ENCODE measurements at regions not wholly inside any gene's neighbourhood (a gene's known extent, or its start where the extent isn't known, plus 50 kb on each side); places are given as distances from the start of the nearest gene placed in this dataset.

- BruUV-seq (replicated peaks) = no TSS peak
- WGBS (ENCODE audit: insufficient coverage, low coverage, missing lambda C conversion rate) = 6% methylated on average over 3 of the region's 3 CpGs
- FAIRE-seq (no peak), DNase-seq (ENCODE audit: extremely low read depth in 1 of 4, low spot score in 3 of 4) (no peak), ATAC-seq (no peak)
- Histone ChIP-seq H3K79me2 (ENCODE audit: control insufficient read depth, insufficient read depth, low read length) (no peaks in the 10 kb centered on the region), H2AFZ (ENCODE audit: low read depth, low read length) (no peak overlapping the region), H3K4me3 (no peak overlapping the region), H4K20me1 (replicated peaks; ENCODE audit: control insufficient read depth, insufficient read depth, low read length) (no peaks in the 10 kb centered on the region), H3K9me3 (replicated peaks; ENCODE audit: control insufficient read depth, insufficient read depth, low read depth, low read length) (no peaks in the 10 kb centered on the region), H3K4me1 (replicated peaks in 1 of 2; ENCODE audit: control insufficient read depth in 2 of 2, insufficient read depth in 2 of 2, low read length in 2 of 2) (no peaks in the 10 kb centered on the region), H3K9ac (ENCODE audit: insufficient read depth in 1 of 2, low read depth in 2 of 2, low read length in 2 of 2) (no peak overlapping the region), H3K9me1 (ENCODE audit: control insufficient read depth, insufficient read depth, low read length) (no peaks in the 10 kb centered on the region), H3K36me3 (ENCODE audit: control insufficient read depth, insufficient read depth, low read length) (no peaks in the 10 kb centered on the region), H3K27ac (ENCODE audit: extremely low read depth, low read depth, low read length) (no peak overlapping the region), H3K4me2 (ENCODE audit: insufficient read depth, low read length) (no peak overlapping the region), H3K27me3 (ENCODE audit: control insufficient read depth in 2 of 2, insufficient read depth in 2 of 2, low read length in 2 of 2) (no peaks in the 10 kb centered on the region)
- no peak for TF ChIP-seq FOXK1 (CRISPR knock-in tag; IDR thresholded peaks at IDR 0.05; ENCODE audit: borderline replicate concordance)
- no peak for TF ChIP-seq HDAC3 (IDR thresholded peaks at IDR 0.05; ENCODE audit: borderline replicate concordance, partially characterized antibody)
- TF ChIP-seq RERE (CRISPR knock-in tag; IDR thresholded peaks at IDR 0.05; ENCODE audit: borderline replicate concordance) = no peak
- no peak for TF ChIP-seq MCM2 (IDR thresholded peaks at IDR 0.05; ENCODE audit: low read depth)
- TF ChIP-seq ARNT (IDR thresholded peaks at IDR 0.05) = no peak
- TF ChIP-seq SIRT6 (IDR thresholded peaks at IDR 0.05; ENCODE audit: low read depth, low read length) = no peak
- TF ChIP-seq SP2 (IDR thresholded peaks at IDR 0.05; ENCODE audit: extremely low read depth, low read depth, low read length, poor library complexity, severe bottlenecking) = no peak
- TF ChIP-seq MAZ (CRISPR knock-in tag; conservative IDR thresholded peaks at IDR 0.05 in 1 of 2, IDR thresholded peaks at IDR 0.05 in 1 of 2) = no peak
- TF ChIP-seq, protein P1, sequence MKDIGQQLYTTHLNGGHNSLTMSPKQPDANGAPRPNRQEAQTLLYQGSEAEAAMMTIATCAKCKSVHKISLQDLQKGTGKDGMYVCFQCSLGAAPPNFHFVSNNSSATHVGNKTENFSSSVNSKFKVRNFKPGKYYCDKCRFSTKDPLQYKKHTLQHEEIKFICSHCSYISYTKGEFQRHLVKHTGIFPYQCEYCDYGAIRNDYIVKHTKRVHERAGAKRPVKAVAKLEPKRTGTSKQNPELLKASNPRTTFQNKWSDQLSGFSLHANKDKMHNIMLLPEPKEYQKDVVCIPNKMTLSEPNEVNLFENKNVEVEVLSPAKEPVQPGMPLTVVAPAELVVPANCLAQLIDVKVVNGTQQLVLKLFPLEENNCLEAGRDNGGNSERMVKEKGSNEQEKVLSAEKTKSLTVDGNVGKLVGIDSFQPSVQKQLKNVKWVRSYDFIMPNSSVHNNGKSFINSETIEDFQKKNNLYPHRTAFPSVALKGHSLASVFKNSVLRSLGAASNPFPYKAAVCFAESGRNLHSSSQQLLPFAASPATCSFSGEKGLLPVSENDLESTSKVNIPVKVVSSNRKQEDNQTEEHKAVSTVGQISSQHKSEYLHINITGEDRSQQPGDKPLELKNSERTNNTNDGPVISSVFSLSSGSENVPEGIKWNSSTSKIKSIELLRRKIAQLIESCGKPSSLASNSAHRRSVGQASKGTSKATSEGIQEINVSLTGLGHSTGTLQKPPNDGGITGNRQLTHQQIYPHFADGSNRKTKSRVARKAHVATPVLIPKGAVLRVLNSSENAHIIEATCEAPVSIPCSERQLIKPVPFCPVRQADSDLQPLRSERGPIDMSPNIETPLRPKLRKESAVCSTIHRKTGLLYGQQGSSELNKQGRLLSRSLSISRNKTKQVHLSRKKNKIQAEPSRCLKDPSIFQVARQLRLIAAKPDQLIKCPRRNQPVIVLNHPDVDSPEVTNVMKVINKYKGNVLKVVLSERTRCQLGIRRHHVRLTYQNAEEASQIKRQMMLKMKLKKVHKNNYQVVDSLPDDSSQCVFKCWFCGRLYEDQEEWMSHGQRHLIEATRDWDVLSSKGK (CRISPR knock-in tag; IDR thresholded peaks at IDR 0.05) = no peak
- TF ChIP-seq, protein P2, sequence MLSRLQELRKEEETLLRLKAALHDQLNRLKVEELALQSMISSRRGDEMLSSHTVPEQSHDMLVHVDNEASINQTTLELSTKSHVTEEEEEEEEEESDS (CRISPR knock-in tag; IDR thresholded peaks at IDR 0.05) = no peak
- no peak for TF ChIP-seq THAP7 (CRISPR knock-in tag; IDR thresholded peaks at IDR 0.05)
- intact Hi-C loops (cut with micrococcal nuclease) = no loop called here
- ChIA-PET CTCF (ENCODE audit: low intra/inter-chr PET ratio) (no interaction called here), POLR2A (interaction anchor here (0.9 kb wide), 1 partner anchor 9 kb away, joined by 3 read pairs; no protein-coding TSS in a partner anchor)
- in situ Hi-C loops (cut with MboI) = no loop called here
These were observed 70.8 kb upstream of the PTCHD1 start for GRCh38 chrX:23263892-23264291.
